ENCODE measurements at regions not wholly inside any gene's neighbourhood (a gene's known extent, or its start where the extent isn't known, plus 50 kb on each side); places are given as distances from the start of the nearest gene placed in this dataset.
"Not testable (repeated sequence)": the region's sequence is repeated elsewhere in the genome, so short reads cannot be mapped to it uniquely, and the experiment has no call there.

DNA sequence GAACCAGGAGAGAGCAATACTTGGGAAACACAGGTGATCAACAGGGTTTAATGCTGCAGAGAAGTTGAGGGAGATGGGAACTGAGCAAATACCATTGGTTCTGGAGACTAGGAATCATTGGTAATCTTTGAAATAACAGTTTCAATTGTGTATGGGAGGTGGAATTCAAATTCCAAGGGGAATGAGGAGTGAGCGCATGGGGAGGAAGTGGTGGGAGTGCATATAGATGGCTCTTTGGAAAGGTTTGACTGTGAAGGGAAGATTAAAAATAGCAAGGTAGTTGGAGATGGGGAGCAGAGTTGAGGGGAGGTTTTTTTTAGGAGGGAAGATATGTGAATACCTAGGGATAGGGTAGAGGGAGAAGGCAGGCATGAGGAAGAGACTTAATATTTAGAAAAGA is 51.1 kb upstream of the ROPN1 start:
- DNase-seq (ENCODE audit: low read depth, low spot score) = no peak

DNA sequence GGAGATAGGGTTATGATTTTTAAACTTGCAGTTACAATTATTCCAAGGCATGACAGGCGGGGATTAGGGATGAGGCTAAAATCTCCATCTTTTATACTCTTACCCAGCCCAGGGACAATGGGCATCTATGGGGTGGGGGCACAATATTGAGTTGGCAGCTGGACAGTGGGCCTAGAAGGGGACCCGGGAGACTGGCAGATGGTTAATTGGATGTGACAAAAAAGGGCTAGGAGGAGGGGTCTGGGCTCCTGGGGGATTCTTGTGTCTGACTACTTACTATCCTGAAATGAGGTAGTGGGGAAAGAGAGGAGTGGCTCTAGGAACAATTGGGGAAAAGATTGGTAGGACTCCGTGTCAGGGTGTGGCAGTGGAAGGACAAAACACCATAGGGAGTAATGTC is 53.0 kb upstream of the ROPN1 start:
- no peak for DNase-seq (ENCODE audit: low read depth, low spot score)

DNA sequence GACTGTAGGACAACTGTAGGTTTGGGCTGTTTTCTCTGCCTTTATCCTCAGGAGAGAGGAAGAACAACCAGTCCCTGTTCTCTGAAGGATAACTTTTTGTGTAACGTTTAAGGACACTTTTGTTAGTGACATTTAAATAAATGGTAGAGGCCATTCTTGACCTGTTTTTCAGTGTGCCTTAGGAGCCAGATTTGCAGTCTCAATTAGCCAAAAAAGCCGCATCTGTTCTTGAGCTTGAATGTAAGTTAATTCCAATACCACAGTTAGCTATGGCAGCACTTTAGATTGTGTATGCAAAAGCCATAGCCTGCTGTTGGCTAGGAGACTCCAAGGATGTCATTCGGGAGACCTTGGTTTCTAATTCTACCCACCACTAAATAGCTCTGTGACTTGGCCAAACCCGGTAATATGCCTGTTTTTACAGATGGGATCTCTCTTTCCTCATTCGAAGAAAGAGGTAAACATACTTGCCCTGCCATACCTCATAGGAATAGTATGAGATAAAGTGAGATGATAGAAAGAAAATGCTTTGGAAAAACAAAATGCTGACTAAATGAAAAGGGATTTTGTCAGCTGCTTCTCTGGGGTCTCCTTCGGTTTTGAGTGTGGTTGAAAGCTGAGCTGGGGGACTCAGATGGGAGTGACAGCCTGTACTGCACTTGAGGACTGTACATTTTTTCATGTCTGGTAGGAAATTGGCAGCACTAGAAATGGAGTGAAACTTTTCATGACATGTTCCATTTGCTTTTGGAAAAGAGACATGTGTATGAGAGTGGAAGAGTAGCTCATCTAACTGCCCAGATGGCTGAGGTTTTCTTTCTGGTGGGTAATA is 57.3 kb upstream of the ROPN1 start:
- no peak for DNase-seq (ENCODE audit: low read depth, low spot score)

DNA sequence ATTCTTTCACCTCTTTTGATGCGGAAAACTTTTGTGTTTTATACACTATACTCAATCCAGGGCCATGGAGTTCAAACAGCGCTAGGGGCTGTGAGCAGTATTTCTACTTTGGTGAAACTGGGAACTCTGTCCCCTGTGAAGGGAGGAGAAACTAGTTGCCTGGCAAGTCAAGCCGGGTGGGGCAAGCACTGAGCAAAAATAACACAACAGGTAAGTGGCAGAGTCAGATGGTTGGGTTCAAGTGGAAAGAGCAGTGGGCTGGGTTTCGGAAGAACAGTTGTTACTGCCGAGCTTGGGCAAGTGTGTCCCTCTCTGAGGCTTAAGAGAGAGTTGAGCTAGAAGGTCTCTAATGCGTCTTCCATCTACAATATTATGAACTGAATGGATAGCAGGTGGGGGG is 59.7 kb upstream of the ROPN1 start:
- DNase-seq (ENCODE audit: low read depth, low spot score) = no peak

DNA sequence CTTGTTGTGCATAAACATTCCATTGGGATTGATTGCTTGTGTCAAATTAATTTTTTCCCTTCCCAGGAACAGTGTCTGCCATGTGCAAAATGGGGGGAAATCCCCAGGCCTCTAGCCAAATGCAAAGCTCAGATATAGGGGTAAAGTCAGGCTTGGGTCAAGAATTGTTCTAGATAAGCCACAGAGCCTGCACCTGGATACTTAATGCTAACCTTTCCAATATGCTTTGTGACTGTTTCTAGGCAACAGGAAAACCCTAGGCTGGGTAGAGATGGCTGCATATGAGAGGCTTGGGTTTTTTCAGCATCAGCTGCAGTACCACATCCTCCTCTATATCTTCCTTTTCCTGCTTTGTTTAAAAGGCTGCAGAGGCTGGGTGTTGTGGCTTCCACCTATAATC is 61.9 kb upstream of the ROPN1 start:
- DNase-seq (ENCODE audit: low read depth, low spot score) = no peak

DNA sequence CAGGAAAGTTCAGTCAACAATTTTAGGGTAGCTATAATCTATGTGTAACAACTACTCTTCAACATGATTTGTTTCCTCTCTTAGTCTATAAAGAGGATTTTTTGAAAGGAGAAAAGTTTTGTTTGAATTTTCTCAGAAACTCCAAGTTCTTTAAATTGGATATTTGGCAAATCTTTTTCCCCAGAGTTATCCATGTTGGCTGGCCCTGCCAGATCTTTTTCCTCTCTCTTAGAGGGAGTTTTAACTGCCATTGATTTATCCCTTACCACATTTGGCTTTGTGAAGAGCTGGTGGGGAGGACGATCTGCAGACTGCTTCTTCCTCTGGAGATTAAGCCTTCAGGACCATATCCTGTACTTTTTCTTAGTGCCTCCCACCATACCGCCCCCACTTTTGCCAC is 64.9 kb upstream of the ROPN1 start:
- DNase-seq (ENCODE audit: low read depth, low spot score) = no peak

DNA sequence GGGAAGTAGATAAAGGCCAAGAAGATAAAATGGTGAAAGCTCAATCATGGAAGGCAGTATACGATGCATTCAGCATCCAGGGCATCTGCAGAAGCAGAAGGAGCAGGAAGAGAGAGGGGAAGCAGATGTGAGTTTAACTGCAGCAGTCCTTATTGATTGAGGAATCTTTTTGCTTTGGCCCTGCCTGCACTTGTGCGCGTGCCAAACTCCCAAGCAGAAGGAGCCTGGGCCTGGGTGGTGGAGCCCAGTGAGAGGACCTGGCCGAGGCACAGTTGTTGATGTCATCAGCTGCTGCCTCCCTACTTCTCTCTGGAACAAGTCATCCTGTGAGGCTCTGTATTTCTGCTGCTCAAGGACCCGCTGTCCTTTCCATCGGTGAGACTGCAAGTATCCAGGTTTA is 65.5 kb upstream of the ROPN1 start:
- no peak for DNase-seq (ENCODE audit: low read depth, low spot score)

DNA sequence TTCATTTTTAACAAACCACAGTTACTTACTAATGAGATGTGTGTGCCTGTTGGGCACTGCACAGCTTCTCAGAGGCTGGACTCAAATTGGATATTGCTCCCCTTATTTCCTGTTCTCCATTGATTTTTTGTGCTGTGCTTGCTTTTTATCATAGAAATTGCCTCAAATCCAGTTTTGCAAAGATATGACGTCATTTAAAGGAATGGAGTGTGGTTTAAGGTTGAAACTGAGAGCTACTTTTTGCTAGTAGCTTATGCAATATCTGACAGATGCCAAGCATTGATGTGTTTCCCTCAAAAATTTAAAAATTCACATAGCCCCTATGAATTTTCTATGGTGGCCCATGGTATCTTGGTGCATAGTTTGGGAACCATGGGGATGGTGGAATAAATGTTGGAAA is 67.7 kb upstream of the ROPN1 start:
- DNase-seq (ENCODE audit: low read depth, low spot score) = no peak

DNA sequence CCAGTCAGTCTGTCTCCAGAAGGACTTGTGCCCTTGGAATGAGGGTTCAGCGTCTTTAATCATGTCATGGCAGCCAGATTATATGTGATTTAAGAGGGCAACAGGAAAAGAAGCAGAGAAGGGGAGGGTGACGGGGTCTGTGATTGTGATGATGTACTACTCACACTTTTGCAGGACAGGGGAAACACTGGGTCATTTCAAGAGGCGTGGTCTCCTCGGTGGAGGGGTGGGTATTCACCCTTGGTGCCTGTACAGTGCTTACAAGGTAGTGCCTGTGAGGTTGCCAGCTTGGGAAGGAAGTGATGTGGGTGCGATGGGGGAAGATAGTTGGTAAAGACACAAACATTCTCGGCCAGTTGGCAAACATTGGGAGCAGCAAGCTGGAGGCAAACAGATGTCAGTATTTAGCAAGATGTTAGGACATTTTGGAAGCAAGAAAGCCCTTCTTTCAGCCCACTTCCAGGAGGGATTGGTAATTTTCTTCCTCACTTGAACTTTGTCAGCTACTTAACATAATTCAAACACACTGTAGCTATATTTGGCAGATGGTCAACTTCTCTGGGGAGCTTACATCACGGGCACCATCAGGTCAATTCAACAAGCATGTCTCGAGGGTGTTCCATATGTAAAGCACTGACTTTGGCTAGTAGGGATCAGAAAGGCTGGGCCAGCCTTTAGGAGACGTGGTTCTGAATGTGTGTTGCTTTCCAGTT is 71.4 kb upstream of the ROPN1 start:
- DNase-seq (ENCODE audit: low read depth, low spot score) = no peak

DNA sequence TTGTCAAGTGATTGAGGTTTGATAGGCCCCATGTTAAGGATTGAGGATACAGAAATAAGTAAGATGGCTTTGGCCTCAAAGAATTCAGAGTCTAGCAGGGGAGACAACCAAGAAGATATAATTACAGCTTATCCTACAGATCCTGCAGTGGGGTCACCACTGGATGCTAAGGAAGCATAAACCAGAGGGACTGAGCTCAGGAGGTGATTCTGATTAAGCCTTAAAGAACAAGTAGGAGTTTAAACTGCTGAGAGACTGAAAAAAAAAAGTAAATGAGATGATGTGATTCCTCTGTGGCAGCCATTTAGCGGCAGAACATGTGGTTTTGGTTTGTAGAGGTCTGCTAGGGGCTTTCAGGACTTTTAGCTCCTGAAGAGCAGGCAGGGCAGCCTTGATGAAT is 72.1 kb upstream of the ROPN1 start:
- no peak for DNase-seq (ENCODE audit: low read depth, low spot score)

DNA sequence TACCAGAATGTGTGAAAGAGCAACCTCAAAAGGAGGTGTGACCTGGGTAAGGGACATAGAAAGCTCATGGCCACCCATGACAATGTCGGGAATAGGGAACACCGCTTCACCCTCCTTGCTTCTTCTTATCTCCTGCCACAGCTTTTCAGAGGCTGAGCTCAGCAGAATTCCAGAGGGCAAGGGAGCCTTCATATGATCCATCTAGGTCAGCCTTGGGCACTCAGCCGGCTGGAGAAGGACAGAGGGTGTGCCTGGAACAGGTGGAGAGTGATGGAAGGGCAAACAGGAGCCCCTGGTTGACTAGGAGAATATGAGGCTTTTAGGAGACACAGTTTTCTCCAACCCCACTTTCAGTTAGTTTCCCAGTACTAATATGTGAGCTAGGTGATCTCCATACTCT is 74.6 kb upstream of the ROPN1 start:
- DNase-seq (ENCODE audit: low read depth, low spot score) = not testable (repeated sequence)

DNA sequence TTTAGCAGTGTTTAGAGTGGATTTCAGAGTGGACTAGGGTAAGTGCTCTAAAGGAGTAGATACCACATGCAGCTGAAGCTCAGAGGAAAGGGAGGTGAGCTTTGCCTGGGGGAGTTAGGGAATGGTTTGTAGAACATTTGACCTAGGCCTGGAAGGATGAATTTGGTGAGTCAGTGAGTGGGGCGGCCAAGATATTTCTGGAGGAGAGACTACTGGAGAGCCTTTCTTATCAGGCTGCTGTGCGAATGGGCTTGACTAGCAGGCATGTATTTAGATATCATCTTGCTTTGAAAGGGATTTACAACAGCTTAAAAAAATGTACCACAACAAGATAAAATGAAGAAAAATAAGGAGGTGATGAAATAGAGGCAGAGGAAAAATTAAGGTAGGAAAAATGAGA is 77.8 kb upstream of the ROPN1 start:
- DNase-seq (ENCODE audit: low read depth, low spot score) = not testable (repeated sequence)

DNA sequence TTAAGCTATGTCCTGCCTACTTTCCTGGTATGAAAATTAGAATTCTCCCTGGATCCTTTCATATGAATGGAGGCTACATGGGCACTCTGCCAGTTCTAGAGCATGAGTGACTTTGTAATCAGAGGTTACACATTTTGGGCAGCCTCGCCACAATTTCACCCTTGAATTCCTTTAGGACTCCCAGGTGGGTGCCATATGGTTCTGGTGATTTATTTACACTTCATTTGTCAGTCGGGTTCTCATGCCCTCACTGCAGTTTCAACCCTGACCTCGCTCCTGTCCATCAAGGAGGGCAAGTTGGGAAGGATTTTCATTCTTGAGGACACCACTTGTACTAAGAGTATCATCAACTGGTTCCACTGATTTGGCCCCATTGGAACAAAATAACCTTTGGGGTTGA is 83.2 kb upstream of the ROPN1 start:
- not testable (repeated sequence) for DNase-seq (ENCODE audit: low read depth, low spot score)

DNA sequence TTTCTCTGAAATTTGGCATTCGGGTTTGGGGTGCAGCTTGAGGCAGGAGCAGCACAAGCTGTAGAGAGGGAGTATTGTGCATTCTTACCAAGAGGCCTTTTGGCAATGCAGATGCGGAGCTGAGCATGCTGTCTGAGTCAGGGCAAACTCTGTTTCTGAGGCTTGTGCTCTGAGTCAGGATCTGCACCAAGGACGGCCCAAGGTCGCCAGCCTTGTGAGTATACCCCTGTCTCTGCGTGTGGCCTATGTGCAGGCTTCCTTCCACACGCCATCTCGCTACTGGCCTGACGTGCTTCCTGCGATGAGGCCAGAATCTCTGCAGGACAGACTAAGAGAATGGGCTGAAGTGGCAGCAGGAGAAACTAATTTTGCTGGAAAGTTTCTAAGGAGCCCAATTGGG is 83.8 kb upstream of the ROPN1 start:
- DNase-seq (ENCODE audit: low read depth, low spot score) = no peak

DNA sequence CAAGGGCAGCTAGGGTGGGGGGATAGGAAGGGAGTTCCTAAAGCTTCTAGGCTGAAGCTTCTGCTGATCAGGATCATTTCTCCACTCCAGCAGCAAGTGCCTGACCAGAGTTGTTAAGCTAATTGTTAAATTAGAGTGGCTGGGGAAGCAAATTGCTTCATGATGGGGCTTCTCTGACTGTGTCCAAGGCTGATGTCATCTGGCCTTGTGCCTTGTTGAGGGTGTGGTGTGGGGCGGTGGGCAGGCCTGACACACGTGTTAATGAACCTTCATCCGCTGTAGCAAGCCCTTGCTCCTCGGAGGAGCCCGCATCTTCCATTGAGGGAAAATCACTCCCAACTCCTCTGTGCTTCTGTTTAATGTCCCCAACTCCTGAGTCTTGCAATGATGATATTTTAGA is 84.3 kb upstream of the ROPN1 start:
- DNase-seq (ENCODE audit: low read depth, low spot score) = no peak

DNA sequence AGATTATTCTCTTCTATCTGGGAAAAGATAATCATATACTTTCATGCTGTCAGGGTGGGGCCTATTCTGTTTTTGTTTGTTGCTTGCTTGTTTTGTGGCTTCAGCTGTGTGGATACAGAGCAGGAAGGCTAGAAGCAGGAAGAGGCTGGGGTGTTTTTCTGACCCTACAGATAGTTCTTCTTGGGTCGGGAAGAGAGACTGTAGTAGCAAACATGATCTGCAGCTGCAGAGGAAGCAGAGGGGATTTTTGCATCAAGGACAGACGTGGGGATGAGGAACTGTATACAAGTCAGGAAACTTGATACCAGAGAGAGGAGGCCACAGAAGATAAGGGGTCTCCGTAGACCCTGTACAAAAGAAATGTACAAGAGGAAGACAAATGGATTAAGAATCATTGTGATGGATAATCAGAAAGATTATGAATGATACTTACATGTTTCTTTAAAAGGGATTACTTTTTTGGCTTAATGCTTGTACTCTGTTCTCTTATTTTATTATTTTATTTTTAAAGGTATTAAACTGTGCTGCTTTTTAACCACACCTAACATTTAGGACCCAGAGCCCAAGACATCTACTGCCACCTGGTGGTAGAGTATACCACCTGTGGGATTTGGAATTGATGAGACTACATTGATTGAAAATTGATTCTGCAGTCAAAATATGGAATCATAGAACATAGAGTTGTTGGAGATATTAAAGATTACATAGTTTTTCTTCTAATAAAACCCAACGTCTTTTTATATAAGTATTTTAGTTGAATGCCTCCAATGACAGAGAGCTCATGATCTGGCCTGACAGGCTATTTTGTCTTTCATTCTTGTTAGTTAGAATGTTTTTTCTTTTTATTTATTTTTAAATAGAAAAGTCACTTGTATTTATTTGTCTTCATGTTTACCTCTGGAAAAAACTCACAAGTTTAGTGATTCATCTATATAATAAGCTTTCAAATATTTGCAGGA is 87.3 kb upstream of the ROPN1 start:
- DNase-seq (ENCODE audit: low read depth, low spot score) = no peak

DNA sequence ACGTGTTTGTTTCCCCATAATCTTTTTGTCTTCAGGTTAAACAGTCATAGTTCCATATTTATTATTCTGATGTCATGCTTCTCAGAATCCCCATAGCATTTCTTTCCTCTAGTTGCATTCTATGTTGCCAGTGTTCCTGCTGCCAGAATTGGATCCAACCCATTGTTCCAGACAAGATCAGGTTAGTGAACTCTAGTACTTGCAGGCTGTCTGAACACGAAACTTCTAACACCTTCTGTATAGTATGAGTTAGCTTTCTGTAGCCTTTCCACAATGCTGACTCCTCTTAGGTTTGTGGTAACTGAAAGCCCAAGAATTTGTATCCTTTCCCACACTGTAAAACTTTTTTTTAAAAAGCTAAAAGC is 88.0 kb upstream of the ROPN1 start:
- DNase-seq (ENCODE audit: low read depth, low spot score) = no peak

DNA sequence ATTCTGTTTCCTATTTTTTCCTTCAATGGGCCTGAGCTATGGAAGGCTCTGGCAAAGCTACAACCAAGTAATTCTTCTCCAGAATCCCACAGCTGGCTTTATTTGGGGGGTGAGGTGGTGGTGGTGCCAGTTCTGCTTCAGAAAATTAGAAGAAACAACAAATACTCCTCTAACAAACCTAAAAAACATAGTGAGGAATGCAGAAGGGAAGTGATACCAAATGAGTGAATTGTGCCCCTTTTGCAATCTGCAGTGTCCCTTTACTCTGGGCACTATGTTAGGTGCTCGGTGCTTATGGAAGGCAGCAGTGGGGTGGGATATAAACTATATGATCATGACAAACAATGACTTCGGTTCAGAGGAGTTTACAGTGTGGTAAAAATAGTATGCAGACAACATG is 90.4 kb upstream of the ROPN1 start:
- DNase-seq (ENCODE audit: low read depth, low spot score) = no peak

DNA sequence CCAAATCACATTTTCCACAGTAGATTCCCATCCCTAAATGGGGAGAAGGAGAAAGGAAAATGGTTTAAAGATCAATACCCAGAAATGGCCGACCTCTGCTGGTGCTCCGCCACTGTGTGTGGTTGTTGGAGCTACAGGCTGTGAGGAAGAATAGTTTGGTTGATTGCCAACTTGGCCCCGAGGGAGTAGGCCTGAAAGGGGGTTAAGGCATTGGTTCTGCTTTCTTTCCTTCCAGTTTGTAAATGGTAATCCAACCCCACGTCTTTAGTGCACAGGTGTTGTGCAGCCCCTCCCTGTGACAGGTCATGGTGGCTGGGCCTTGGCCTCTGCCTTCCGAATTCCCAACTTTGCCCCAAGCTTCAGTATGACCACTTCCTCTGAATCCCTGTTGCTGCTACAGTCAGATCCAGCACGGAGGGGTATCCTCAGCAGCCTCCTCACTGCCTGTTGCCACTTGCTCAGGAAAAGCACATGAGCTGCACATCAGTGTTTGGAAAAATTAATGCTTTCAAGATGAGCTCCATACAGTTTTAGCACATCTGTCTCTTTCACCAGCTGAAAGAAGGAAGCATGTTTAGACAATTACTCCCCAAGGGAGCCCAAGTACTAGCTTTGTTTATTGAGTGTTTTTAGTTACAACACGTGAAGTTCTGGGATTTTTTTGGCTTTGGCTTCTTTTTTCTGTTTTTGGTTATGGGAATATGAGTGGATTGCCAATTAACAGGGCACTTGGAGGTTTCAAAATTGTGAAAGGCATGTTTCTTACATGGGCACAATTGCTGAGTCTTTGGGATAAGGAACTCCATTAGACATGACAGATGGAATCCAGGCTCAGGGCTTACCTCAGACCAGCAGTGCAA is 92.3 kb upstream of the ROPN1 start:
- no peak for DNase-seq (ENCODE audit: low read depth, low spot score)

DNA sequence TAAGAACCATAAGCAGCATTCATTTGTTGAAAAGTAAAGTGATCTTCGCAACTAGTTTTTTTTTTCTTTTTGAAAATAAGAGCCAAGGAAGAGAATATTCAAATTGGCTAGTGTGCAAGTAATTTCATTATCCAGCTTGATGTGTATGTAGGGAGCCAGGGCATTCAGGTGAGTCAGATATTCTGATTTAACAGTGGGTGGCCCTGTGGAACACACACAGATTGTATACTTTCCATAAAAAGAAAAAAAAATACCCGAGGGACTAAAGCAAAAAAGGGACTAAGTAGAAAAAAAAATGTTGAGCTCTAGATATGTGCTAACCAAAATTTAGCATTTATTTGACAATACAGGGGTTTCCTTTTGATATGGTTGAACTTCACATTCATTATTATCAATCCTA is 96.9 kb upstream of the ROPN1 start:
- no peak for DNase-seq (ENCODE audit: low read depth, low spot score)

DNA sequence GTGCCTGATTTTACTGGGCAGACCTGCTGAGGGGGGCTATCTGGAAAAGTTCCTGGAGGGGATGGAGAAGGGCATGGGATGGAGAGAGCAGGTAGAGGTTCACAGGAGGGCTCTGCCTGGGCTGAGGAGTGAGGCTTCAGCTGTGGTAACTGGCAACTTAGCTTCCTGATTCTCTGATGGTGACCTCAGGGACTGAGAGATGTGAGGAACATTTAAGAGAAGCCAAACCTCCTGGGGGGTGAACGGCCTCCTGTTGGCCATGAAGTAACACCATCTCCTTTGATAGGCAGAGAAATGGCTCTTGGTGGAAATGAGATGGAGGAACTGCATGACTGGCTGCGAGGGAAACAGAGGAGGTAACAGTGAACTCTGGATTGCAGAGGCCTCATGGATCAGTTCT is 97.3 kb upstream of the ROPN1 start:
- no peak for DNase-seq (ENCODE audit: low read depth, low spot score)

Data from pulmonary artery endothelial cell (primary cell).